GM18498 (cell line): ENCODE measurements at regions not wholly inside any gene's neighbourhood (a gene's known extent, or its start where the extent isn't known, plus 50 kb on each side); places are given as distances from the start of the nearest gene placed in this dataset.

Experiments used
- ATAC-seq: cut with Tn5 transposase; IDR thresholded peaks from one replicate; pipeline ENCODE4 v1.9.1; 2021; ENCODE audit warnings: mild to moderate bottlenecking, moderate library complexity; ENCODE audit not compliant: unreplicated experiment

- no peak for ATAC-seq
Measured at GRCh38 chr16:86184185-86184584, 285.2 kb downstream of the IRF8 start.

GRCh38 chr16:86185089-86185488 is 286.1 kb downstream of the IRF8 start:
- ATAC-seq = no peak

GRCh38 chr16:86186313-86186712 is 287.4 kb downstream of the IRF8 start:
- ATAC-seq = no peak

DNA sequence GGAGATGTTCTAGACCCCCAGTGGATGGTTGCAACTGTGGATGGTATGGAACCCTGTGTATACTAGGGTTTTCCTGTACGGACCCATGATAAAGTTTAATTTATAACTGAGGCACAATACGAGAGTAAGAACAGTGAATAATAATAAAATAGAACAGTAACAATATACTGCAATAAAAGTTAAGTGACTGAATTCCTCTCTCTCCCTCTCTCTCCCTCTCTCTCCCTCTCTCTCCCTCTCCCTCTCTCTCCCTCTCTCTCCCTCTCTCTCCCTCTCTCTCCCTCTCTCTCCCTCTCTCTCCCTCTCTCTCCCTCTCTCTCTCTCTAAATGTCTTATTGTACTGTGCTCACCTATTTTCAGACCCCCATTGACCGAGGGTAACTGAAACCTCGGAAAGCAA is 291.0 kb downstream of the IRF8 start:
- ATAC-seq = no peak

DNA sequence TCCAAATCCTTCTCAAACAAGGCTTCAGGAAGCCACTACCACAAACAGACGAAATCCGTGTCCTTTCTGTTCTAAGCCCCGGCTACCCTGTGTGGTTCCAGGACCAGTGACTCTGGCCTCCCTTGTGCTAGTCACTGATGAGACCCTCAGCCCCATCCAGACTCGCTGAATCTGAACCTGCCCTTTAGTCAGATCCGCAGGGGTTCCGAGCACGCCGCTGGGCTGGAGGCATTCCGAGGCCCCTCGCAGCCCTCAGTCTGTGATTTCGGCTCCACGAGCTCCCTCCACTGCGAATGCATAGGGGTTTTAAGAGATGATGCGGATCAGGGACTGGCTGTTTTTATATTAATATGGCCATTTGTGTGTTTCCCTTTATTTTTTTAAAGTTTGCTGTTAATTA is 292.7 kb downstream of the IRF8 start:
- ATAC-seq = no peak

DNA sequence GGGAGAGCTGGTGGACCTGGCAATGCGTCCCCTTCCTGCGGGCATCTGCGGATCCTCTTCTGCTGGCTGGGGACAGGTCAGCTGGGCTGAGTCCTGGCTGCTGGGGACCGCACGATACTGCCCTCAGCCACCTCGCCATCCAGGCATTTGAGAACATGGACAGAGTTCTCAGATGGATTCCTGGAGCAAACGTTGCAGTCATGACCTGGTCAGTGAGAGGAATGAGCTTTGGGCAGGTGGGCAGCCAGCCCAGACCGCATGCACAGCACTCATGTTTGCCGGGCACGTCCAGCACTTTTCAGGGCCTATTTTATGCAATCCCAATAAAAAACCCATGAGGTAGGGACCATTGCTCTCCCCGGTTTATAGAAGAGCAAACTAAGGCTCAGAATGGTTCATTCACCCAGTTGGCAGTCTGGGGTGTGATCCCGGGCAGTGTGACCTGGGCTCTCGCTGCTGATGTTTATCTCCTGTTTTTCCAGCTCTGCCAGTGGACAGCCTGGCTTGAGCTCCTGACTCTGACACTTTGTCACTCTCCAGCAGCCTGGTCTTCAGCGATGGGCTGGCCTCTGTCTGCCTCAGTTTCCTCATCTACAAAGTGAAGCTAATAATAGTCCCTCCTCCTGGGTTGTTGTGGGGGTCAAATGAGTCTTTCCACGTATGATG is 294.7 kb downstream of the IRF8 start:
- no peak for ATAC-seq

GRCh38 chr16:86195863-86196630 is 297.1 kb downstream of the IRF8 start:
- ATAC-seq = no peak

- ATAC-seq = no peak
Measured at GRCh38 chr16:86196687-86197391, 297.9 kb downstream of the IRF8 start.

- ATAC-seq = no peak
Measured at GRCh38 chr16:86198206-86199118, 299.5 kb downstream of the IRF8 start.

DNA sequence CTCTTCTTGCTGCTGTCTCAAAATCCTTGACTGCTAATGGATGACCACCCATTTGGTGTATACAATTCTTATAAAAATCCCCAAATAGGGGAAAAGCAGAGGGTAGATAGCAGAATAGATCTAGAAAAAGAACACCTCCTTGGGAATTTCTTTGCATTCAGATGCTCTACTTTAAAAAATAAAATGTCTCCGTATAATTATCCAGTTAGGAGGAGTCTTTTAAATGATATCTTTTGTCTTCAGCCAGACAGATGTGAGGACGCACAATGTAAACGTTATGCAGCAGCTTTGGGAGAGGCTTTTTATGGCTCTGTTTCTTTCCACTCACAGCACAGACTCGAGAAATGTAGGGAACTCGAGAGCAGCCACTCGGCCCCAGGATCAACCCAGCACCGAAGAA is 300.2 kb downstream of the IRF8 start:
- ATAC-seq = no peak

GRCh38 chr16:86199871-86200695 is 301.1 kb downstream of the IRF8 start:
- ATAC-seq = no peak

- no peak for ATAC-seq
Measured at GRCh38 chr16:86200722-86201121, 301.8 kb downstream of the IRF8 start.

- no peak for ATAC-seq
Measured at GRCh38 chr16:86201746-86202145, 302.8 kb downstream of the IRF8 start.

GRCh38 chr16:86202267-86202666 is 303.3 kb downstream of the IRF8 start:
- ATAC-seq = no peak

- no peak for ATAC-seq
Measured at GRCh38 chr16:86202760-86203426, 303.9 kb downstream of the IRF8 start.

- ATAC-seq = no peak
Measured at GRCh38 chr16:86203557-86204275, 304.8 kb downstream of the IRF8 start.

DNA sequence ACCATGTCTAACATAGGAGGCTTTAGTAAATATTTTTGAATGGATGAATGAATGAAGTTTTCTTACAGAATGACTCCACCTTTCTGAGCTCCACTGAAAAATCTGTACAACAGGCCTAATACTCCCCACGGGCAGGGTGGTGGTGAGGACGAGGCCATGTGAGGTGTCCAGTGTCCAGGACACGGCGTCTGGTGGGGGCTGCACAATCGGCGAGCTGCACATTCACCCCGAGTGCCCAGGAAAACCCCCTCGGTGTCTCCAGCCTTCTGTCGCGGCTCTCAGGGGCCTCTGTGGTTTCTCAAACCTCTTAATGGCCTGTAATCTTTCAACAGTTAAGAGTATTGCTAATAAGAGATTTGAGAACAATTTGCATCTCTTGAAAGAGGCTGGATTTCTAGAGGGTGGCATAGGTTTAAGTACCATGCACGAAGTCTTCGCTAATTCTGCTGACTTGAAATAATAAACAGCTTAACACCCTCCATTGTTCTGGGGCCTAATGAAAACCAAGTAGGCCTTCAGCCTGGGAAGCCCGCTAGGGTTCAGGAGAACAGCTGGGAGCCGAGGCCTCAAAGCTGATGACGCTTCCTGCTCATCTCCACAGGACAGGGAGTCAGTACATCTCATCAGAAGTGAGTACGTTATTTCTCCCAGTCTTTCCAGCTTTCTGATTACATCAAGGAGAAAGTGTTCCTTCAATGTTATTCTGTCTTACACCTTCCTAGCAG is 304.6 kb upstream of the FOXF1 start:
- no peak for ATAC-seq

GRCh38 chr16:86207350-86207749 is 303.0 kb upstream of the FOXF1 start:
- no peak for ATAC-seq
